HepG2 (cell line): ENCODE measurements at regions not wholly inside any gene's neighbourhood (a gene's known extent, or its start where the extent isn't known, plus 50 kb on each side); places are given as distances from the start of the nearest gene placed in this dataset.
"Not testable (repeated sequence)": the region's sequence is repeated elsewhere in the genome, so short reads cannot be mapped to it uniquely, and the experiment has no call there.

Experiments
- ATAC-seq: fragments of 200-7000 bp; cut with Tn5 transposase; 3 replicates; pipeline ENCODE4 v1.9.1; 2020; ENCODE audit warnings: mild to moderate bottlenecking, moderate library complexity
- BruUV-seq: library from RNA; stranded (reverse); fragments of 400-500 nt; replicated peaks from 2 replicates; lab custom pipeline; 2021; lab: Mats Ljungman, UMichigan
- CTCF ChIA-PET: fragments of 300-600 bp; formaldehyde crosslinking; extraction: SDS; loops from one replicate; lab custom pipeline; 2021; ENCODE audit warnings: low total read pairs, inconsistent platforms, low intra/inter-chr PET ratio; lab: Yijun Ruan, JAX
- POLR2A ChIA-PET: fragments of 350-600 bp; sonication (Branson Sonifier 250); formaldehyde crosslinking; loops from one replicate; lab custom pipeline; 2020; ENCODE audit warnings: antibody characterized with exemption, inconsistent platforms; lab: Yijun Ruan, JAX
- DNase-seq: peaks from one replicate; pipeline ENCODE4 v3.0.0-alpha.2; 2015; ENCODE audit warnings: low spot score
- FAIRE-seq: peaks from 3 replicates; lab custom pipeline; 2011; peaks lifted over from hg19 to GRCh38; lab: Jason Lieb, UNC
- H2AFZ ChIP-seq: one replicate; pipeline ENCODE4 v1.6.1; 2011; ENCODE audit warnings: low read length, inconsistent platforms
- H3K27ac ChIP-seq: fragments of 300-600 bp; 3 replicates; pipeline ENCODE4 v1.8.0; 2011; ENCODE audit warnings: mixed run types, mild to moderate bottlenecking, mixed read lengths, low read length, inconsistent platforms; ENCODE audit not compliant: insufficient read depth; ENCODE audit errors: extremely low read length
- H3K27me3 ChIP-seq, 2 experiments: fragments of 200-600 bp in 1 of 2; 2 replicates in 1 of 2; 3 replicates in 1 of 2; pipeline versions ENCODE4 v1.6.0 to v1.8.0; 2011; ENCODE audit warnings: low read length in 2 of 2, mild to moderate bottlenecking in 2 of 2, moderate library complexity in 2 of 2, inconsistent platforms in 1 of 2; ENCODE audit not compliant: insufficient read depth in 2 of 2, control insufficient read depth in 1 of 2
- H3K36me3 ChIP-seq, 2 experiments: fragments of 200-600 bp in 1 of 2; replicated peaks in 1 of 2; 2 replicates in 1 of 2; 3 replicates in 1 of 2; pipeline versions ENCODE4 v1.5.1 to v1.8.0; 2011; ENCODE audit warnings: low read length in 2 of 2, inconsistent platforms in 1 of 2; ENCODE audit not compliant: insufficient read depth in 2 of 2, control insufficient read depth in 1 of 2
- H3K4me1 ChIP-seq: 2 replicates; pipeline ENCODE4 v1.5.1; 2012; ENCODE audit warnings: low read length, inconsistent platforms; ENCODE audit not compliant: insufficient read depth
- H3K4me2 ChIP-seq: 2 replicates; pipeline ENCODE4 v1.6.0; 2011; ENCODE audit warnings: low read depth, low read length, inconsistent platforms
- H3K4me3 ChIP-seq, 3 experiments: fragments of 200-600 bp in 1 of 3; sonication (generic), shearing (Covaris generic) in 1 of 3; replicated peaks in 1 of 3; 2 replicates each; pipeline ENCODE4 v1.5.1; 2011 to 2016; ENCODE audit warnings: low read length in 3 of 3, inconsistent platforms in 2 of 3, low read depth in 2 of 3, mild to moderate bottlenecking in 2 of 3, control low read depth in 1 of 3, mixed read lengths in 1 of 3; ENCODE audit not compliant: insufficient read depth in 1 of 3
- H3K79me2 ChIP-seq: one replicate; pipeline ENCODE4 v1.6.1; 2011; ENCODE audit warnings: low read length, inconsistent platforms; ENCODE audit not compliant: insufficient read depth
- H3K9ac ChIP-seq: 2 replicates; pipeline ENCODE4 v1.6.0; 2011; ENCODE audit warnings: mild to moderate bottlenecking, low read depth, low read length, inconsistent platforms; ENCODE audit not compliant: insufficient read depth
- H3K9me3 ChIP-seq: 2 replicates; pipeline ENCODE4 v1.5.1; 2012; ENCODE audit warnings: mild to moderate bottlenecking, low read length
- H4K20me1 ChIP-seq: 2 replicates; pipeline ENCODE4 v1.6.0; 2011; ENCODE audit warnings: inconsistent platforms, mild to moderate bottlenecking, low read length, moderate library complexity; ENCODE audit not compliant: insufficient read depth
- WGBS: methylation state at CpG from one replicate; pipeline ENCODE4 v1.1.6; 2017; ENCODE audit warnings: low lambda C conversion rate; 5-methylcytosine and 5-hydroxymethylcytosine counted together
- in situ Hi-C: cut with HindIII; loops from 2 replicates; pipeline ENCODE4 v1.10.0; 2017; ENCODE audit warnings: low pct_unique_long_range_greater_than_20kb; ENCODE audit not compliant: extremely low pct_ligation_motif_present
- intact Hi-C: fragments of 100-400 bp; cut with micrococcal nuclease; formaldehyde crosslinking; loops from one replicate; pipeline ENCODE4 v1.10.0; 2022; ENCODE audit not compliant: unreplicated experiment

- WGBS, result 0% methylated on average over 1 of the region's 1 CpG
- not testable (repeated sequence) for BruUV-seq, H4K20me1 ChIP-seq
These were observed 3014.3 kb upstream of the TEKT4 start for GRCh38 chr2:91856971-91857370.

GRCh38 chr2:91857711-91858110 is 3013.5 kb upstream of the TEKT4 start:
- H4K20me1 ChIP-seq, result not testable (repeated sequence)

More at GRCh38 chr2:91856971-91857370, 3014.3 kb upstream of the TEKT4 start:
- POLR2A ChIA-PET, H2AFZ ChIP-seq, FAIRE-seq, H3K36me3 ChIP-seq, DNase-seq, in situ Hi-C loops, H3K79me2 ChIP-seq, H3K4me2 ChIP-seq, H3K9me3 ChIP-seq, H3K9ac ChIP-seq, CTCF ChIA-PET, intact Hi-C loops, ATAC-seq, H3K27me3 ChIP-seq, H3K4me1 ChIP-seq, H3K27ac ChIP-seq, H3K4me3 ChIP-seq: not testable (repeated sequence)

GRCh38 chr2:91871716-91872115 is 2999.5 kb upstream of the TEKT4 start:
- H3K4me1 ChIP-seq, H3K4me2 ChIP-seq, intact Hi-C loops, H4K20me1 ChIP-seq, ATAC-seq, H3K27ac ChIP-seq, FAIRE-seq, H3K27me3 ChIP-seq, CTCF ChIA-PET, H3K79me2 ChIP-seq, POLR2A ChIA-PET, H2AFZ ChIP-seq, H3K36me3 ChIP-seq, BruUV-seq, H3K9ac ChIP-seq, H3K4me3 ChIP-seq, in situ Hi-C loops, DNase-seq, H3K9me3 ChIP-seq: not testable (repeated sequence)
- 15% methylated on average over 2 of the region's 2 CpGs for WGBS

More at GRCh38 chr2:91857711-91858110, 3013.5 kb upstream of the TEKT4 start:
- H3K4me1 ChIP-seq, in situ Hi-C loops, DNase-seq, H3K4me2 ChIP-seq, POLR2A ChIA-PET, H2AFZ ChIP-seq, intact Hi-C loops, H3K27ac ChIP-seq, H3K9me3 ChIP-seq, H3K36me3 ChIP-seq, CTCF ChIA-PET, FAIRE-seq, H3K79me2 ChIP-seq, ATAC-seq, H3K4me3 ChIP-seq, H3K27me3 ChIP-seq, H3K9ac ChIP-seq, BruUV-seq: not testable (repeated sequence)
- 54% methylated on average over 21 of the region's 21 CpGs for WGBS

- H3K36me3 ChIP-seq, intact Hi-C loops, CTCF ChIA-PET, H3K4me1 ChIP-seq, H3K79me2 ChIP-seq, H3K4me2 ChIP-seq, in situ Hi-C loops, FAIRE-seq, H3K4me3 ChIP-seq, DNase-seq, H3K27ac ChIP-seq, H2AFZ ChIP-seq, H3K9me3 ChIP-seq, H4K20me1 ChIP-seq, BruUV-seq, ATAC-seq, H3K9ac ChIP-seq, H3K27me3 ChIP-seq, POLR2A ChIA-PET: not testable (repeated sequence)
- WGBS, result 0% methylated on average over 1 of the region's 1 CpG
These were observed 2997.8 kb upstream of the TEKT4 start for GRCh38 chr2:91873416-91873815.
